GM21529 (cell line): ENCODE measurements at regions not wholly inside any gene's neighbourhood (a gene's known extent, or its start where the extent isn't known, plus 50 kb on each side); places are given as distances from the start of the nearest gene placed in this dataset.

ENCODE experiments used
- ATAC-seq: cut with Tn5 transposase; IDR thresholded peaks from one replicate; pipeline ENCODE4 v1.9.1; 2021; ENCODE audit not compliant: unreplicated experiment

DNA sequence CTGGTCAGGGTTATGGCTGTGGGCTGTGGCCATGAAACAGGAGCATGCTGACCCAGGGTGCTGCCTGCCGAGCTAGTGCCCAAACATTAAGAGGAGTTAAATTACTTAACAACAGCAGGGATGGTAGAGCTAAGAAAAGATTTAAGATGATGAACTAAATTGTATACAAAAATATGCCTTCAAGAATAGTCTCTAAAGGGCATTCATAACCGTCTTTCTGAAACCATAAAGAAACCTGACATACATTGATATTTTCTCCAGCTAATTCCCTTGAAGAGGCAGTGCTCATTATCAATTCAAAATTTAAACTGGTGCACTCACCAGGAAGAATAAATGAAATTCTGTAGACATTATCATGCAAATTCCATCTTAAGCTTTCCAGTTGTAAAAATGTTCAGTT, 265.8 kb upstream of the TAC1 start:
- ATAC-seq: no peak

DNA sequence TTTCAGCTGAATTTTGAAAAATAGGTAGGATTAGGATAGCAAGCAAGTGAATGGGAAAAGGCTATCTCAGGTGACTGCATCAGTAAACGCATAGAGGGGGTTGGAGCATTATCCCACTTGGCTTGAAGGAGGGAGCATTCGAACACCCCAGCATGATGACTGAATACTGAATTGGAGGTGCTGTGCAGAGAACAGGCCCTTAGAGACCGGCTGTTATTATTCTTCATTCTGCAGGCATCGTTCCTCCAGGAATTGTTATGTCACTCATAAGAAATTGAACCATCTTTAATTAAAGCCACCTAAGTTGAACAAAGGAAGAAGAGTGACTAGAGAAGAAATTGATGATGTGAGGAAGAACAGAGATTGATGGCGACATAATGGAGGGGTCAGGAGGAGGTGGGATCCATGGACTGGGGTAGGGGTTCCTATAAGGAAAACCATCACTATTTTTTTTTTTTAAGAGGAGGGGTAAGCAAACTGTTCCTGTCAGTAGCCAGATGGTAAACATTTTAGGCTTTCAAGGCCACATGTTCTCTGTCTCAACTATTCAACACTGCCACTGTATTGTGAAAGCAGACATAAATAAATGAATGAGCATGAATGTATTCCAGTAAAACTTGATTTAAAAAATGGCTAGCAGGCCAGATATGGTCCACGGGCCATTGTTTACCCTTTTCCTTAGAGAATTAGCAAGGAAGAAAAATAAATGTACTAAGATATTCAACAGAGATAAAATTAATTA, 264.7 kb upstream of the TAC1 start:
- no peak for ATAC-seq

DNA sequence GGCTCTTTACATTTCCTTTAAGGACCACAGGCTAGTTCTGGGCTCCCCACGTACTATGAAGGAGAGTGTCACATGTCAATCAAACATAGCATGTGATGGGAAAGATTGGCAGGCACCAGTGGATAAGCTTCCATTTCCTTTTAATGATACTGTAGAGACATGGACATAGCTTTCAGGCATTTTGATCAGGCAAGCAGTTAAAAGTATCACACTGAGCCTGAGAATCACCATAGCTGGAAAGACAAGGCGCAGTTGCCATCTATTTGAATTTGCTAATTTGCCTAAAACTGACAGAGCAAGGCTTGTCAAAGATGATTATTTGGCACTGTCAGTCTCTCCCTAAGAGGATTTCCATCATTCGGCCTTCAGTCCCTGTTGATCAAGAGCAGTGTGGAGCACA, 263.4 kb upstream of the TAC1 start:
- no peak for ATAC-seq

DNA sequence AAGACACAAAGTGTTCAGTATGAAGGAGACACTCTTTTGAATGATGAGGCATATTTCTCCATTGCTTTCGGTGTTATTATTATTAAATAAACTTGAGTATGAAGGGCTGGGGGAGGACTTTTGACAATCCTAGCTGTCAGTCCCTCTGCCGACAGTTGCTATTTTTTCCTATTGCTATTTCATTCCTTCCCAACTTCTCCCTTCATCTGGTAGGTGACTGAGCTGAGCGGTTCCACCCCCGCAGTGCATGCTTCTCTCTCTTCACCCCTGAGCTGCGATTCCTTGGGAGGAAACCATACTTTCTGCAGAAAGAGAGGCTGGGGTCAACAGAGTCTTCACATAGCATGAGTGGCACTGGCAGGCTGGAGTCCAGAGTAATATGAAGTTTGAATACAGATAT, 261.2 kb upstream of the TAC1 start:
- no peak for ATAC-seq

DNA sequence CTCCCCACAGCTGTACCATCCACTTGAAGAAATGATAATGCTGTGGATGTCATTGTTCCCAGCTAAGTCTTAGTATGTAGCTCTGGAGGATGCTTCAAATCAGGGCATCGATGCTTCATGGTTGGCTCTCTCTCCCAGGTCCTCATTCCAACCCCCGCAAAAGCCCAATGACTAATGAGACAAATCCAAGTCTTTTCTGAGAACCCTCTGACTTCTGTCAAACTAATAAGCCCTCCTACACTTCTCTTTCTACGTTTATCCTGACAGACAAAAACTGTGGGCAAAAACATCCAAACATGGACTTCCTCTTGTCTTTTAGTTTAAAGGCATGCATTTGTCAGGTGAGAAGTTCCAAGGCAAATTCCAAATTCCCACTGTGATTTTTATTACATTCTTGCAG, 260.4 kb upstream of the TAC1 start:
- ATAC-seq: no peak

DNA sequence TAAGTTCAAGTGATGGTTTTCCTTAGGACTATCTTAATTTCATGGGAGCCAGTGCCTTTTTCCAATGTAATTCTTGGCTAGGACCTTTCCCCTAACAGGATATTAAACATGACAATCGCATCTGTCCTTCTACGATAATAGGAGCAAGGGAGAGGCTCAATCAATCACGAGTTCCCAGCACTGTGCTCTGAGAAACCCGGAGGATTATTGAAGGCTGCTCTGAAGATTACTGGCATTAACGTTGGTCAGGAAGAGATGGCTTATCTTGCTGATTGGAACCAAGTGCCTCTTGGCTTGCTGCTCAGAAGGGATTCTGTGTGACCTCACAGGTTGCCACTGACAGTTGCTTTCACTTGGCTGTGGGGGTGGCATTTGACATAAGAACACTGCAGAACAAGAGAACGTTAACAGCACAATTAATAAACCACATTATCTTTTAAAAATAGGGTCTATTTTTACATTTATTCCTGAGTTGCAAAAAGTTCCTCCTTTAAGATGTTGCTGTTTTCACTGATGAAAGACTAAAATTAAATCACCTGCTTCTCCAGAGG, 252.1 kb upstream of the TAC1 start:
- ATAC-seq: no peak

DNA sequence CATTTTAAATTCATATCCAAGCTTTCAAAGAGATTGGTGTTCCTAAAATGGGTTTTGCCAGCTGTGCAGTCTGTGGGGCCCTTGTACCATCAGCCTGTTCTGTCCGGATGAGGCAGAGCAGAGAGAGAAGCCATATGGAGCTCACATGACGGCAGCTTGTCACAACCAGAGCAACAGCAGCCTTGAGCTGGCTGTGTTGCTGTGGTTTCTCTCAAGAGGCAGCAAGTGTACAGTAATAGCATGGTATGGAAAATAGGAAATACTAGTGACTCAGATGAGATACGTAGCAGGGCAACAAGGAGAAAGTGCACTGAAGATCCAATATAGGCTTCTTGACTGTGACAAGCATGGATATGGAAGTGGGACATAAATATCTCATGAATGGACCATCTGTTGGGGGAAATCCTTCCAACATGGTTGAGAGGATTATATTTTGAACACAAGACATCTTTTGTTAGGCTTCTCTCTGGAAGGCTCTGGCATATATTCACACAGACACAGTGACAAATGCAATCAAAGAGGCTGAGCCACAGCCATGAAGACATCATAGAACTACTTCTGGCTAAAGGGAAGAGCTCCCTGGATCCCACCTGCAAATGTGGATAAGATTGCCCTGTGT, 251.0 kb upstream of the TAC1 start:
- ATAC-seq: no peak

DNA sequence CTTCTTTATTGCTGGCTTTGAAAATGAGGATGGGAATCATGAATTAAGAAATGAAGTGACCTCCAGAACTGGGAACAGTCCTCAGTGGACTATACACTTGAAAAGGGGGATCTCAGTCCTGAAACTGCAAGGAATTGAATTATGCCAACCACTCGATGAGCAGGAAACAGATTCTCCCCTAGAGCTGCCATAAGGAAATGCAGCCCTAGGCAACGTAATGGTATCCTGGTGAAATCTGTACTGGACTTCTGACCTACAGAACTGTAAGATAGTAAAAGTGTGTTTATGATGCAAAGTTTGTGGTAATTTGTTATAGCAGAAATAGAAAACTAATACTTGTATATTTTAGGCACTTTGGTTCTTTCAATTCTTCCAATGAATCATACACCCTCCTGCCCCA, 236.4 kb upstream of the TAC1 start:
- ATAC-seq: no peak

DNA sequence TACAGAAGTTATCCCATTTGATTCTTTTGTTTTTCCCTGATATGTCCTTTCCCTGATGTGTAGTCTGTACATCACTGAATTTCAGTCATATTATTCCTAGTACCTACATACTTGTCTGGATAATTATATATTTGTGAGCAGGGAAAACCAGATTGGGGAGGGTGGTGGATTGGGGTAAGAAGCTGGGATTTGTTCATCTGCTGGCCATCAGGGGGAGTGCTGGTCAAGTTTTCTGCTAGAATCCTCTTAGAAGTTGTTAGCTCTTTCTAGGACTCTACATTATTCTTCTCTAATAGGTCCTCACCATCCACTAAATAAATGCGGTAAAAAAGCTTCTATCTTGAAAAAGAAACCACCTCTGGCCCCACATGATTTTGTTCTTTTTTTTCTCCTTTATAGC, 232.7 kb upstream of the TAC1 start:
- ATAC-seq: peak; percentile 86

DNA sequence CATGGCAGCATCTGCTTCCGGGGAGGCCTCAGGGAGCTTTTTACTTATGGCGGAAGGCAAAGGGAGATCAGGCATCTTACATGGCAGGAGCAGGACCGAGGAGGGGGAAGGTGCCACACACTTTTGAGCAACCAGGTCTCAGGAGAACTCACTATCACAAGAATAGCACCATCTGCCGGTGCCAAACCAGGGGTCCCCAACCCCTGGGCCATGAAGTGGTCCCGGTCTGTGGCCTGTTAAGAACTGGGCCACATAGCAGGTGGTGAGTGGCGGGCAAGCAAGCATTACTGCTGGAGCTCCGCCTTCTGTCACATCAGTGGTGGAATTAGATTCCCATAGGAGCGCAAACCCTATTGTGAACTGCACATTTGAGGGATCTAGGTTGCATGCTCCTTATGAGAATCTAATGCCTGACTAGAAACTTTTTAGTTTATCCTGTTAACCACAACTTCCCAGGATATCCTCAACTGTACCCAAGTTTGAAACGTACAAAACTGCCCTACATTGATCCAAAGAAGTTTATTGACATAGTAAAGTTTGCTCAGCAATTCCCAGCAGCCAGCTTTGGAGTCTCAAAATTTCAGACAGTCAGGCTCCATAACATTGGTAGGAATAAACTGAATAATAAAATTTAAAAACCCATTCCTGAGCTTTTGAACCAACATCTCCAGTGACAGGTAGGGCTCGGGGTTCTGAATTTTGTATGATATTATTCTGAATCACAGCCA, 228.4 kb upstream of the TAC1 start:
- ATAC-seq: no peak

DNA sequence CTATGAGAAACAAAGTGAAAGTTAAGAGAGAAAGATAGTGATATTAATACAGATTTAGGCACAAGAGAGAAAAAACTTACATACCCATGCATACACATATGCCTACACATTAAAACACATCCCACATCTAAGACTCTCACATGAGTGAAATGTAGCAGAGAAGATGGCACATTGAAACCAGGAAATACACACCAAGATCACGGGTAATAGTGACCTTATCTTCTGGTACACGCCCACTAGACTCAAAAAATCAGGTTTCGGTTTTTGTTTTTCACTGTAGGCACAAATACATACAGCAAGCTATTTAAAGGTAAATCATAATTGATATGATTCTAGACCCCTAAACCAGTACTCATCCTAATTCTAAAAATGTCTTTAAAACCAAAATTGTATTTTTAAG, 225.2 kb upstream of the TAC1 start:
- ATAC-seq: peak; percentile 71

DNA sequence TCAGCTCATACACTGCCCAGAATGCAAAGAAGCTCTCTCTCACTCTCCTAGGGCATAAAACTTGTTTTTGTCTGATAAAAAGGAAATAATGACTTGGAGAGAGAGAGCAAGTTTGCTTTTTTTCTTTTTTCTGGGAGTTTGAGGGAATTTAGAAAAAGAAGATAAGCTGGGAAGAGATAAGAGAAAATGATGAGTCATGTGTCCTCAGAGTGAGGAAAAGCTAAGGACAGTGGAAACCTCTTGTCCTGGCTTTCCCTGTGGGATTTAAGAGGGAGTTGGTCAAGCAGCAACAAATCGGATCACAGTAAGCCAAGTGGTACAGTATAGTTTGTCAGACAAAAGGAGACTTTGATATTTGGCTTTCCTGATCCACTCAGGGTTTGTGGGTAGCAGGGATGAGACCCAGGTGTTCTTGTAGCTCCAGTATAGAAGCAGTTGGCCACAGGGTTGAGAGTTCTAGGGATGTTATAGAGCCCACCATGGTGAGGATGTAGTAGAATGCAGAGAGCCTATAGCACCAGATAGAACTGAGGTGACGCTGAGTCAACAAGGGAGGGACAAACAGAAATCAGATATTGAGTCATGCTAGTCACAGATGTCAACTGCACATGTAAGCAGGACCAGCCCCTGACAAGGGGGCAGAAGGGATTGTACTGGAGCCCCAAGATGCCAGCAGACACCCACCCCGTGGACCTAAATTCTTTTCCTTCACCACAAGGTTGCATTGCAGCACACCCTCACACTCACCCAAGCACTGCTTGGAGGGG, 219.3 kb upstream of the TAC1 start:
- ATAC-seq: no peak

DNA sequence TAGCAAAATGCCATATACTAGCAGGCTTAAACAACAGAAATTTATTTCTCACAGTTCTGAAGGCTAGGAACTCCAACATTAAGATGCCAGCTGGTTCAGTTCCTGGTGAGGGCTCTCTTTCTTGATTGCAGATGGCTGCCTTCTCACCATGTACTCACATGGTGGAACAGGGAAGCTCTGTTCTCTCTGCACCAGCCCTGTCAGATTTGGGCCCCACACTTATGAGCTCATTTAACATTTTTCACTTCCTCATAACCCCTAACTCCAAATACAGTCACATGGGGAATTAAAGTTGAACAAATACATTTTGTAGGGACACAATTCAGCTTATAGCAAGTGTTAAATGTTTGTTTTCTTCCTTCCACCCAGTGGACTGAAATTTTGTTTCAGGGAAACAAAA, 218.6 kb upstream of the TAC1 start:
- ATAC-seq: peak; percentile 92

DNA sequence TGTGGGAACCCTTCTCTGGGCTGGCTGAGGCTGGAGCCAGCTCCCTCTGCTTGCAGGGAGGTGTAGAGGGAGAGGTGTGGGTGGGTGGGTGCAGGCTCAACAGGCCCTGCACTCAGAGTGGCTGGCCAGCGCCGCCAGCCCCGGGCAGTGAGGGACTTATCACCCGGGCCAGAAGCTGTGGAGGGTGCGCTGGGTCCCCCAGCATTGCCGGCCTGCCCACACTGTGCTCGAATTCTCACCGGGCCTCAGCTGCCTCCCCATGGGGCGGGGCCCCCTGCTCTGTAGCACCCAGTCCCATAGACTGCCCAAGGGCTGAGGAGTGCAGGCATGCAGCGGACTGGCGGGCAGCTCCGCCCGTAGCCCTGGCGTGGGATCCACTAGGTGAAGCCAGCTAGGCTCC, 190.7 kb upstream of the TAC1 start:
- no peak for ATAC-seq

DNA sequence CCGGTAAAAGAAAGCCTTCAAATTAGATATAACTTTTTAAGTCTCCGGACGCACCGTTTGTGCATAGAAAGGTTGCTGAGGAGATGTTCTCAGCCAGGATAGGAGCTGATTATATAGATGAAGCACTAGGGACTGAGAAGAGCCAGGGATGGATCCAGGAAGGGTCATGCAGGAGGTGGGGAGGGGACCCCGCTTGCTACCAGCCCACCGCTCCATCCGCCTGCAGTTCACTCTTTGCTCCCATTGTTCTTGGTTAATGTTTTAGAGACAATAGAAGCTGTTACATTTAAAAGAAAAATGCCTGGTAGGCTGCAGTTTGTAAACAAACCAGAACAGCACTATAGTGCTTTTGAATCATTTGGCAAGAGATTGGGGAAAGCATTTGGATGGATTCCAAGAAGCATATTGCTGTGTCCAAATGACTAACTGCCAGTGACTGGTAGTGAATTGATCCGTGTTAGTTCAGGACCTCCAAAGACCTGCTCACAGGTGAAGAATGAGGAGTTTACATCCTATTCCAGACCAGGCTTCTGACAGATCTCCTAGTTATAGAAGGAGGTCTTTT, 175.9 kb upstream of the TAC1 start:
- ATAC-seq: no peak

DNA sequence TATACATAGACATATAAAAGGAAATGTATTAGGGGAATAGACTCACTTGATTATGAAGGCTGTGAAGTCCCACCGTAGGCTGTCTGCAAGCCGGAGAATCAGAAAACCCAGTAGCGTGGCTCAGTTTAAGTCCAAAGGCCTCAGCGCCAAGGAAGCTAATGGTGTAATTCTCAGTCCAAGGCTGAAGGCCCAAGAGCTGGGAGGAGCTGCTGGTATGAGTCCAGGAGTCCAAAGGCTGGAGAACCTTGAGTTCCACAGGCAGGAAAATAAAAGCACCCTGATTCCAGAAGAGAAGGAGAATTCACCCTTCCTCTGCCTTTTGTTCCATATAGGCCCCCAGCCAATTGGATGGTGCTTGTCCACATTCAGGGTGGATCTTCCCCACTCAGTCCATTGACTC, 166.2 kb upstream of the TAC1 start:
- no peak for ATAC-seq

DNA sequence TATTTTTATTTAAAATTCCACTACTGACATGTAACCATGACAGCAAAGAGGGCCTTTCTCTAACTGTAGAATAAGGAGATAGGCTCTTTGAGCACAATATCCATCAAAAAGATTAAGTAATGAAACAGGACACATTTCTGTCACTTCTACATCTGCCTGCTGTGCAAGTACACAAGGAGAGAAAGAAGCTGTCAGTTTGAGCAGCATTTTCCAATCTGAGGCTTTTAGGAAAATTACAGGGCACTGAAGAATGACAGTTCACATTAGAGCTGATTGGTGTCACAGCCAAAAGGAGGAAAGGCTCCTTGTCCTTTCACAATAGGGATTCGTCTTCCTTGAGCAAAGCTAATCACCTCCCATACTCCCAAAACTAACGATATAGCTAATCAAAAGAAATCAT, 158.8 kb upstream of the TAC1 start:
- no peak for ATAC-seq

DNA sequence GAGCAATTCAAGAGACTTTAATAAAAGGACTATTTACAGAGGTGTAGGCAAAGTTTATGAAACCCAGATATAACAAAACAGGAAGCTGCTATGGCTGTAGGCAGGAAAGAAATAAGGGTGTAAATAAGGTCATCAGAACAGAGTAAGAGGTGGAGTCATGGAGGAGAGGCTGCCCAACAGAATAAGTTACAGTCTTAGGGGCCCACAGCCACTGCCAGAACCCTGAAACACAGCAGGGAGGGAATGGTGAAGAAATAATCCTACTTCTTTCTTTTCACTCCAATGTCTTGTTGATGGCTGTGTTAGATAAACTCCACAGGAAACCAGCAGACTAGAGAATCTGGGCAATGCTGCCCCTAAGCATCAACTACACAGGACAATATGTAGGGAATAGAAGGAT, 155.8 kb upstream of the TAC1 start:
- ATAC-seq: no peak

DNA sequence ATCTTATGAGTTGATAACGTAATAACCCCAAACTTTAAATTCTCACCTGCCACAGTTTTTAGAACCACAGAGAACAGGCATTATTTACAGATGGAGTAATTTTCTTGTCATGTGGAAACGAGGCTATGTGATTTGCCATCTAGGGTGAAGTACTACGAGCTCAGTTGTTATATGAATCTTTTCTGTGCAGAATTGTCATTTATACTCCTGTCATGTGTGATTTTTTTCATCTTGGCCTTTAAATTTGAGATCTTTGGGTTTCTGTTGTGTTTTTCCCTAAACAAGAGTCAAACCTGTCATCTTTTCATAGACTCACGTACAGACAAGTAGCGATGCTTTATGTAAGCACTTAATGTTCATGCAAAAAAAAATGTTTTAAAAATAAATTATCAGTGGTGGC, 153.7 kb upstream of the TAC1 start:
- ATAC-seq: no peak

DNA sequence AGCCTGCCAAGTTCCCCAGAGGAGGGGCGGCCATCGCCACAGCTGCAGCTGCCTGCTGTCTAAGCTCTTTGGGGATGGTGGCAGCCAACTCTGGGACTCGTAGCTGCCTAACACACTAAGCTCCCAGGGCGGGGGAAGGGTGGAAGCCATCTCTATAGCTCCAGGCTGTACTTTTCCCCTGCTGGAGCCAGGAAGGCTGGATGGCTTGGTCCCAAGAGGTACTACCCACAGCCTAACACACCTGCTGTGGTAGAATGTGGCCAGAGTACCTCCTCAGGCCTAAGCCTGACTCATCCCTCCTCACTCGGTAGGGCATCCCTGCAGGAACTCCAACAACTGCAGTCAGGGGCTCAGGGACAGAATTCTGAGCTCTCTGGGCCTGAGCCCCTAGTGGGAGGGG, 151.7 kb upstream of the TAC1 start:
- no peak for ATAC-seq

DNA sequence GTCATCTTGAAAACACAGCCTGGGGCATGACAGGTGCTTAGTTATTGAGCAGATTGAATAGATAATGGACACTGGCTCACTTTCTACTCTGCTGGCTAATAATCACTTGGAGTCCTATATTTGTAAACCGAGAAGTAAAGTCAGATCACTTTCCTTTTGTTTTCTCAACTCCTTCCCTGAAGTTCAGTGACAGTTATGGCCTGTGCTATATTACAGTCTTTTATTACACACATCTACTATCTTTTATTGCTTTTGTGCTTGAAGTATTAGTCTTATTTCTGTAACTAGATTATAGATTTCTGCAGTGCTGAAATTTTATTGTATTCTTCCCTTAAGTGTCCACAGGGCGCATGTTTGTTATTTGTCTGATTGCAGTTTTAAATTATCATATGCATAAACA, 136.4 kb upstream of the TAC1 start:
- no peak for ATAC-seq
